GM12892 (cell line): ENCODE measurements at regions not wholly inside any gene's neighbourhood (a gene's known extent, or its start where the extent isn't known, plus 50 kb on each side); places are given as distances from the start of the nearest gene placed in this dataset.
A peak's percentile ranks its signal among the peaks of the same experiment; 100 is the strongest.

Experiments
- DNase-seq: peaks from one replicate; pipeline ENCODE4 v3.0.0; 2011; ENCODE audit not compliant: insufficient read length
- FAIRE-seq: peaks from 2 replicates; lab custom pipeline; 2011; peaks lifted over from hg19 to GRCh38; lab: Jason Lieb, UNC
- POLR2A ChIP-seq: IDR thresholded peaks from 2 replicates; pipeline ENCODE4 v1.6.1; 2011; ENCODE audit warnings: low read depth, low read length, control low read depth
- POLR2AphosphoS5 ChIP-seq: IDR thresholded peaks from 2 replicates; pipeline ENCODE4 v1.6.1; 2011; ENCODE audit warnings: low read depth, low read length, control low read depth
- TAF1 ChIP-seq: IDR thresholded peaks from 2 replicates; pipeline ENCODE4 v1.6.1; 2011; ENCODE audit warnings: low read depth, mild to moderate bottlenecking, control low read depth, low read length, borderline replicate concordance

DNA sequence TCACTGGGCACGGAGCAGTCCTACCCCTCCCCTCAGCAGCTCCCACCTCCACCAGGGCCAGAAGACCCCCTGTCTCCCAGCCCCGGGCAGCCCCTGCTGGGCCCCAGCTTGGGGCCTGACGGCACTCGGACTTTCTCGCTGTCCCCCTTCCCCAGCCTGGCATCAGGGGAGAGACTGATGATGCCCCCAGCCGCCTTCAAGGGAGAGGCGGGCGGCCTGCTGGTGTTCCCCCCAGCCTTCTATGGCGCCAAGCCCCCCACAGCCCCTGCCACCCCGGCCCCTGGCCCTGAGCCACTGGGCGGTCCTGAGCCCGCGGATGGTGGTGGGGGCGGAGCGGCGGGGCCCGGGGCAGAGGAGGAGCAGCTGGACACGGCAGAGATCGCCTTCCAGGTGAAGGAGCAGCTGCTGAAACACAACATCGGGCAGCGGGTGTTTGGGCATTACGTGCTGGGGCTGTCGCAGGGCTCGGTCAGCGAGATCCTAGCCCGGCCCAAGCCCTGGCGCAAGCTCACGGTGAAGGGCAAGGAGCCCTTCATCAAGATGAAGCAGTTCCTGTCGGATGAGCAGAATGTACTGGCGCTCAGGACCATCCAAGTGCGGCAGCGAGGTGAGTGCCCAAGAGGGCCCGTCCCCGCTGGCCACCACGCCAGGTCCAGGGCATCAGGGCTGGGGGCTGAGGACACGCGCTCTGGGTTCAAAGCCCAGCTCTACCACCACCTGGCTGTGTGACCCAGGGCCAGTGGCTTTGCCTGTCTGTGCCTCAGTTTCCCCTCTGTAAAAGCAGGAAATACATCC lies 58.6 kb downstream of the PHETA1 start:
- FAIRE-seq (no peak), DNase-seq (no peak)
- no peak for TF ChIP-seq POLR2A

DNA sequence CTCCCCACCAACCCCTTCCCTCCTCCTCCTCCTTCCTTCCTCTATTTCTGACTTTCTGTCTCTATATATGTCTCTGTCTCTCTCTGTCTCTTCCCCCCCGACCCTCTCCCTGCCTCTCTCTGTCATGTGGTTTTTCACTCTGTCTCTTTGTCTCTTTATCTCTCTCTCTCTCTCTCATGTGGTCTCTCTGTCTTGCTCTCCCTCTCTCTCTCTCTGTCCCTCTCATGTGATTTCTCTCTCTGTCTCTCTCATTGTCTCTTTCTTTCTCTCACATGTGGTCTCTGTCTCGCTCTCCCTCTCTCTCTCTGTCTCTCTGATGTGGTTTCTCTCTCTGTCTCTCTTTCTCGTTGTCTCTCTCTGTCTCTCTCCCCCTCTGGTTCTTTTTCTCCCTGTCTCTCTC lies 59.3 kb downstream of the PHETA1 start:
- DNase-seq (no peak), FAIRE-seq (no peak)
- TF ChIP-seq TAF1 = no peak
- no peak for TF ChIP-seq POLR2A
- no peak for TF ChIP-seq POLR2AphosphoS5

DNA sequence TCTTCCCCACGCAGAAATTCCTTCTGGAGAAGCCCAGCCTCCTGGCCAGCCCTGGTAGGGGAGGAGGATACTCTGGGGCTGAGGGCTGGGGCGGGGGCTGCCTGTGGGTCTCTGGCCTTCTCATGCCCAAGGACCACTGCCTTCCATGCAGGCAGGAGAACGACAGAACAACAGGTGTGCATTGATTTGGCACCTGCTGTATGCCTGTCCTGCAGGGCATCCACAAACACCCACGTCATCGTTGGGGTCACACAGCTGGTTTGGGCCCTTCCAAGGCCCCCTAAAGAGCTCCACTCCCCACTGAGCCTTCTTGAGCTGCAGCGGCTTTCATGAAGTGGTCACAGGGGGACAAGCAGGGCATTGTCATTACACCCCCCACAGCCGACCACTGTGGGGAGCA lies 60.4 kb downstream of the PHETA1 start:
- DNase-seq = no peak
- TF ChIP-seq POLR2AphosphoS5 = no peak
- no peak for TF ChIP-seq TAF1
- no peak for TF ChIP-seq POLR2A
- no peak for FAIRE-seq

DNA sequence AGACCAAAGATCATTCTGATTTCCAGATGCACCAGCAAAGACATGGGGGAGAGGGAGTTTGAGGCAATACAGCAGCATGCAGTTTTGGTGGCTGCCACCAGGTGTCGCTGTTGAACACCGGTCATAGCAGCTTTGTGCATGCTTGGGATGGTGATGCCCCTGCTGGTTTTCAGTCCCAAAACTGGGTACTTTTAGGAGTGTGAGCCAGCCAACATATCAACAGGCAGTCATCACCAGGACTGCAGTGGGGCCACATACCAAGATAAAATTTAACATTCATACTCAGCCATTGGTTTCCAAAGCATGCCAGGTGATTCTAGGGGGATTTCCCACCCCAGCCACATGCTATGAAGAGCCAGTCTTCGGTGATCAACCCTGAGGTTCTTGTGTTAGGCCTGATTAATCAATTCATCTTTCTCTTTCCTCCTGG lies 64.2 kb downstream of the PHETA1 start:
- TF ChIP-seq POLR2A (no peak), TAF1 (no peak)
- FAIRE-seq (no peak), DNase-seq (no peak)

DNA sequence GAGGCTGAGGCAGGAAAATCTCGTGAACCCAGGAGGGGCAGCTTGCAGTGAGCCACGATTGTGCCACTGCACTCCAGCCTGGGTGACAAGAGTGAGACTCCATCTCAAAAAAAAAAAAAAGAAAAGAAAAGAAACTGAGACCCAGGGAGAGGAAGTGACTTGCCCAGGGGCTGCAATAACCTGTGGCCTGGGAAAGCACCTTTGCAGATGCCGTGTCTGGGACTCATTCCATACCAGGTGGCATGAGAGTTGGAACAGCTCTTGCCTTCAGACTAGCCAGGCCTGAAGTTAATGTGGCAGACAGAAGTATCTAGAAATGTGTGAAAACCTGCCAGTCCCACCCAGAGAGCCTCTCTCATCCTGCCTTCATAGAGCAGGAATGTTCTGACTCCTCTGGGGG lies 65.4 kb downstream of the PHETA1 start:
- no peak for DNase-seq
- TF ChIP-seq POLR2AphosphoS5 = no peak
- TF ChIP-seq POLR2A = no peak
- no peak for TF ChIP-seq TAF1
- FAIRE-seq = no peak

DNA sequence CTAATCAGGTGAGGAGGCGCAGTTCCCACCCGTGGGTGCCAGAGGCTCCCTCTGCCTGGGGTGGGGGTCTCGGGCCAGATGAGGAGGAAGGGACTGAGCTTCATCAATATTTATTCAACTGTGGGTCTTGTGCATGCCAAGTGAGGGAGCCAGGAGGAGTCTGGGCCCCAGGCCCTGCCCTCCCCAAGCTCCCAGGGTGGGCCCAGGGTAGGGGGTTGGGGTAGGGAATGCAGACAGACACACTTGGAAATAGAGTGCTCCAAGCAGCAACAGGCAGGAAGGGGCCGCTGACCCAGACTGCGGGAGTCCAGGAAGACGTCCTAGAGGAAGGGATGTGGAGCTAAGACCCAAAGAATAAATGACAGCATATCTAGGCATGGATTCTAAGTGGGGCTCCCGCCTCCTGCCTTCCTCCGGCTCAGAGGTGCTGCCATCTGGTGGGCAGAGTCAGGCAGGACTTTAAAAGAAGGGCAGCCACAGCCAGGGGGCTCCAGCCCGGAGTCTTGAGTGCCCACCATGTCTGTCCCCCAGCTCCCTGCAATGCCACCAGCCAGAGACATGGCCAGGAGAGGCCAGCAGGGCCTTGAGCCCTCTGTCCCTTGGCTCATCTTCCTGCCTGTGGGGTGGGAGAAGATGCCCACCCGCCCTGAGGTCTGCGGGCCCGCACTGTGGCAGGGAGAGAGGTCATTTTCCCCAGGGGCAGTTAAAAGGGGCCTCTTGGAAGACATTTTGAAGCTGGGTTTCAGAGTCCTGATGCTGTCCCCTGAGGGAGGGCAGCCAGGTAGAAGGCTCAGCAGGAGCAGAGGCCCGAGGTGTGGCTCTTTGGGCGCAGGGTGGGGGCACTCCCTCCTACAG lies 70.1 kb downstream of the PHETA1 start:
- TF ChIP-seq POLR2AphosphoS5 (no peak), TAF1 (no peak), POLR2A (no peak)
- peak; percentile 66 for DNase-seq
- peak; percentile 77 for FAIRE-seq

DNA sequence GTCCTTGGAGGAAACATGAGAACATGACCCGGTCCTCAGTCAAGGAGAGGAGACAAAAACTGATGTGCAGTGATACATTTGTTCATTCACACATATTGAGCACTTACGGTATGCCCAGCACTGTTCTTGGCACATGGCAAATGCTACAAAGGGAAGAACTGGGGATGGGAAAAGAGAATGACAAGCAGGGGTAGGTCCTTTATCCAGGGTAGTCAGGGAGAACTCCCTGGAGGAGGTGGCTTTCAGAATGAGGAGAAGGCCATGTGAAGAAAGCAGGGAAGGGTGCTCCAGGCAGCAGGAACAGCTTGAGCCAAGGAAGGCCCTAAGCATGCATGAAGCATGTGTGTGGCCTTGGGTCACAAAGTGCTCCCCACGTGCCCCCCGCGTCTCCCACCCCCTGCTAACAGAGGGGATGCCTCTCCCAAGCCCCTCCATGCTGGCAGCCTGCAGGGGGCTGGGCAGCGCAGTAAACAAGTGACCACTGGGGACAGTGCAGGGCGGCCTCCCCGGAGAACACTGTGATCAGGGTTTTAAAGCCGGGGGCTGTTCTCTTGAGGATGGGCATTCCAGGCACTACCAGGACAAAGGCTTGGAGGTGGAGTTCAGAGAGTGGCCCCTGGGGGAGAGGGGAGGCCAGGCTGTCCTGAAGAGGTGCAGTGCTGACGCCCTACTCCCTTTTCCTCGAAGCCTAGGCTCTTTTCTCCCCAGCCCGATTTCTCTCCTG lies 71.0 kb downstream of the PHETA1 start:
- DNase-seq (no peak), FAIRE-seq (no peak)
- TF ChIP-seq TAF1 (no peak), POLR2A (no peak), POLR2AphosphoS5 (no peak)

DNA sequence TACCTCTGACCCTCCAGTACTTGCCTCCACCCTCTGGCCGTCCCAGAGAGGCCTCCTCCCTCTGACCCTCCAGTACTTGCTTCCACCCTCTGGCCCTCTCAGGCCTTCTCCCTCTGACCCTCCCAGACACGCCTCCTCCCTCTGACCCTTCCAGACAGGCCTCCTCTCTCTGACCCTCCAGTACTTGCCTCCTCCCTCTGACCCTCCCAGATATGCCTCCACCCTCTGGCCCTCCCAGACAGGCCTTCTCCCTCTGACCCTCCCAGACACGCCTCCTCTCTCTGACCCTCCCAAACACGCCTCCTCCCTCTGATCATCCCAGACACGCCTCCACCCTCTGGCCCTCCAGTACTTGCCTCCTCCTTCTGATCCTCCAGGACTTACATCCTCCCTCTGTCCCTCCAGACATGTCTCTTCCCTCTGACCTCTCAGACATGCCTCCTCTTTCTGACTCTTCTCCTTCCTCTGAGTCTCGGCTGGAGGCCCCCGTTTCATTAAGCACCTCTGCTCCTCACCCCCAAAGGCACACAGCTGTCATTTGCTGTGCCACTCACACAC lies 71.9 kb downstream of the PHETA1 start:
- no peak for FAIRE-seq
- TF ChIP-seq TAF1 (no peak), POLR2A (no peak), POLR2AphosphoS5 (no peak)
- DNase-seq = no peak

DNA sequence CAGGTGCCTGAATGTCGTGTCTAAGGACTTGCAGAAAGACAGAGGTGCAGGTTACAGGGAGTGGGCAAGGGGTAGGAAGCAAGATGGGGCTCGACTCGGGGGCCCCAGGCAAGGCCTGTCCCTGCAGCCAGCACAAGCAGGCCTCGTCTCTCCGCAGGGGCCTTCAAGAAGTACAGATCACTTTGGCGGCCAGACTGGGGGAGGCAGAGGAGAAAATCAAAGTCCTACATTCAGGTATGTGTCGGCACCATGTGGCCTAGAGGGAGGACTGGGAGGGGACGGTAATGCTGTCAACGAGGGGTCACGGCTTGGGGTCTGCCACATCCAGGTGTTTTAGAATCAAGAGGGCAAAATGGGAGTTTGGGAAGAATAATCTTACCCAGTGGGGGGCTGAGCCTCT lies 73.7 kb downstream of the PHETA1 start:
- TF ChIP-seq POLR2AphosphoS5 = no peak
- no peak for TF ChIP-seq POLR2A
- no peak for TF ChIP-seq TAF1
- no peak for FAIRE-seq
- no peak for DNase-seq

DNA sequence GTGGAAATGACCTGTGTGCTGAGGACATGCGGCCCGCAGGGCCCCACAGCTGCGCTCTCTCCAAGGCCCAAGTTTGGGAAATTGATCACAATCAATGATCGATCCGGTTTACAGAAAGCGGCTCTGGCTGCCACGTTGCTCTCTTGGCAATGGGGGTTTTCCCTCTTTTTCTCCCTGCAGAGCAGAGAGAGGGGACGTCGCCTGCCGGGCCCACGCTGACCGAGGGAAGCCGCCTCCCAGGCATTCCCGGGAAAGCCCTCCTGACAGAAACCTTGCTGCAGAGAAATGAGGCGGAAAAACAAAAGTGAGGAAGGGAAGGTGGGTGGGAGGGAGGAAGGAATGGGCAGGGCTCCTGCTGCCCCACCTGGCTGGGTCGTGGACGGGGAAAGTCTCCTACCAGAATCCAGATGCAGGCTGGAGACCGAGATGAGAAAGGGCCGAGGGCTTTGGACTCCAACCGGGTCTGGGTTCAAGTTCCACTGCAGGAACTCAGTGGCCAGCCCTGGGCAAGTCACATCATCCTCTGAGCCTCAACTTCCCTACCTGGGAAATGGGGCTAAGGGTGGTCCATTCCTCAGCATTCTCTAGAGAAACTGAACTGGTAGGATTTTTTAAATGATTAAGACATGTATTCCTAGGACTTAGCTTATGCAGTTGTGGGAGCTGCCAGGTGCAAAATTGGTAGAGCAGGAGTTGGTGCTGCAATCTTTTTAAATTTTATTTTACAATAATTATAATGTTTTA lies 75.5 kb downstream of the PHETA1 start:
- FAIRE-seq (no peak), DNase-seq (no peak)
- TF ChIP-seq POLR2A = no peak
- TF ChIP-seq POLR2AphosphoS5 = no peak
- no peak for TF ChIP-seq TAF1
